Glomerular endothelial cell (primary cell): ENCODE measurements at regions not wholly inside any gene's neighbourhood (a gene's known extent, or its start where the extent isn't known, plus 50 kb on each side); places are given as distances from the start of the nearest gene placed in this dataset.
"Not testable (repeated sequence)": the region's sequence is repeated elsewhere in the genome, so short reads cannot be mapped to it uniquely, and the experiment has no call there.

Experiments used
- DNase-seq: peaks from one replicate; pipeline ENCODE4 v3.0.0-alpha.2; 2011; ENCODE audit warnings: low read depth, low spot score; ENCODE audit errors: extremely low read depth

GRCh38 chr1:29392486-29393450 lies 156.4 kb downstream of the PTPRU start:
- DNase-seq: no peak

- no peak for DNase-seq
Observed at GRCh38 chr1:29392036-29392435, 155.7 kb downstream of the PTPRU start.

GRCh38 chr1:29391362-29391880 lies 155.1 kb downstream of the PTPRU start:
- no peak for DNase-seq

GRCh38 chr1:29390491-29391361 lies 154.4 kb downstream of the PTPRU start:
- no peak for DNase-seq

GRCh38 chr1:29390075-29390474 lies 153.8 kb downstream of the PTPRU start:
- DNase-seq: no peak

- no peak for DNase-seq
Observed at GRCh38 chr1:29389533-29390041, 153.3 kb downstream of the PTPRU start.

- DNase-seq: no peak
Observed at GRCh38 chr1:29388884-29389283, 152.6 kb downstream of the PTPRU start.

- DNase-seq: no peak
Observed at GRCh38 chr1:29388170-29388569, 151.8 kb downstream of the PTPRU start.

GRCh38 chr1:29387210-29387609 lies 150.9 kb downstream of the PTPRU start:
- no peak for DNase-seq

GRCh38 chr1:29386453-29386852 lies 150.1 kb downstream of the PTPRU start:
- DNase-seq: not testable (repeated sequence)

- DNase-seq: no peak
Observed at GRCh38 chr1:29385966-29386365, 149.6 kb downstream of the PTPRU start.

- DNase-seq: no peak
Observed at GRCh38 chr1:29384496-29385015, 148.2 kb downstream of the PTPRU start.

- DNase-seq: no peak
Observed at GRCh38 chr1:29383746-29384371, 147.5 kb downstream of the PTPRU start.

- no peak for DNase-seq
Observed at GRCh38 chr1:29382851-29383745, 146.8 kb downstream of the PTPRU start.

- DNase-seq: no peak
Observed at GRCh38 chr1:29381426-29381825, 145.1 kb downstream of the PTPRU start.

- DNase-seq: no peak
Observed at GRCh38 chr1:29380532-29380931, 144.2 kb downstream of the PTPRU start.

- peak; percentile 52 for DNase-seq
Observed at GRCh38 chr1:29379443-29380073, 143.2 kb downstream of the PTPRU start.
